Progenitor cell of endocrine pancreas (in vitro differentiated cells): ENCODE measurements at regions not wholly inside any gene's neighbourhood (a gene's known extent, or its start where the extent isn't known, plus 50 kb on each side); places are given as distances from the start of the nearest gene placed in this dataset.

ENCODE experiments used
- DNase-seq: peaks from one replicate; pipeline ENCODE4 v3.0.0; 2021; ENCODE audit warnings: low spot score; ENCODE audit not compliant: unreplicated experiment
- H3K27ac Mint-ChIP-seq: 2 replicates; pipeline ENCODE4 v1.8.0; 2021; ENCODE audit warnings: mild to moderate bottlenecking, moderate library complexity, mixed read lengths
- H3K27me3 Mint-ChIP-seq: 2 replicates; pipeline ENCODE4 v1.8.0; 2021; ENCODE audit warnings: mixed read lengths
- H3K36me3 Mint-ChIP-seq: 2 replicates; pipeline ENCODE4 v1.8.0; 2022; ENCODE audit warnings: mixed read lengths; ENCODE audit not compliant: insufficient read depth
- H3K4me1 Mint-ChIP-seq: 2 replicates; pipeline ENCODE4 v1.8.0; 2021; ENCODE audit warnings: low read depth, mixed read lengths
- H3K4me3 Mint-ChIP-seq: 2 replicates; pipeline ENCODE4 v1.8.0; 2021; ENCODE audit warnings: low read depth, mild to moderate bottlenecking, moderate library complexity, mixed read lengths
- H3K9me3 Mint-ChIP-seq: 2 replicates; pipeline ENCODE4 v1.8.0; 2021; ENCODE audit warnings: low read depth, mixed read lengths
- CTCF ChIP-seq: fragments of 200-600 bp; sonication (generic); IDR thresholded peaks from one replicate; pipeline ENCODE4 v1.5.0; 2021; ENCODE audit warnings: antibody characterized with exemption, mild to moderate bottlenecking; ENCODE audit not compliant: unreplicated experiment

GRCh38 chr9:28053096-28053777 is 480.0 kb upstream of the C9orf72 start:
- DNase-seq: no peak
- Mint-ChIP-seq H3K4me3 (no peak overlapping the region), H3K4me1 (peaks cover 1% of the 10 kb centered on the region), H3K27me3 (no peaks in the 10 kb centered on the region), H3K9me3 (no peaks in the 10 kb centered on the region), H3K36me3 (no peaks in the 10 kb centered on the region), H3K27ac (no peak overlapping the region)
- TF ChIP-seq CTCF: no peak

DNA sequence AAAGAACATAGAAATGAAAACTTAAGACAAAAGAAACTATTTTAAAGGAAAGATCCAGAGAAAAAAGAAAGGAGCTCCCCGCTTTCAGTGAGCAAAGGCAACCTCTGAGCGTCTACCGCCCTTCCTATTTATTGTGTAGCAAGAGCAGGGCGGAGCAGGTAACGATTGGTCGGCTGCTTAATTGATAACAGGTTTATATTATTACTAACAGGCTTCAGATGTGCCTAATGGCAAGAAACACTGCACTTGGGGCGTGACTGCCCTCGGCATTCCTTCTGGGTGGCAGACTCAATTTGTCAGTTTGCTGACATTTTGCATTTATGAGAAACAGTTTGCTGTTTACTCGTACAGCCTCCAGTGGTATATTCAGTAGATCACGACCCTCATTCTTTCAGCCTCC is 482.7 kb upstream of the C9orf72 start:
- H3K27me3 Mint-ChIP-seq: no peaks in the 10 kb centered on the region
- no peak for TF ChIP-seq CTCF
- no peaks in the 10 kb centered on the region for H3K9me3 Mint-ChIP-seq
- H3K4me3 Mint-ChIP-seq: no peak overlapping the region
- H3K36me3 Mint-ChIP-seq: no peaks in the 10 kb centered on the region
- H3K27ac Mint-ChIP-seq: no peak overlapping the region
- peaks cover 1% of the 10 kb centered on the region for H3K4me1 Mint-ChIP-seq
- no peak for DNase-seq

DNA sequence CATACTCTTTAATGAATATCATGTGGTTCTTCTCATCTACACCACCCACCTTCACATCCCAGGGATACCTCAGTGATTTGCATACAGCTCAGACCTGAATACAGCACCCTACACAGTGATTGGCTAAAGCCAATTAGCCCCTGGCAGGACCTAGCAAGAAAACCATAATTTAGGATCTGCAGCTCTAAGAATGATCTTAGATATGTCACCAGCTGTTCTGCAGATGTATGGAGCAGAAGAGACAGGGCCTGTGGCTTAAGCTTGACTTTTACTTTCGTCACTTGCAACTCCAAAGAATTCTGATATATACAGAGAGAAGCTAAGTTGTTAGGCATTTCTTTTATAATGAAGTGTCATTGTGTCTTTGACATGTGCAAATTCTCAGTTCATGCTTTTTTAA is 483.2 kb upstream of the C9orf72 start:
- Mint-ChIP-seq H3K4me1 (peaks cover 1% of the 10 kb centered on the region), H3K27ac (no peak overlapping the region), H3K36me3 (no peaks in the 10 kb centered on the region), H3K27me3 (no peaks in the 10 kb centered on the region), H3K4me3 (no peak overlapping the region), H3K9me3 (no peaks in the 10 kb centered on the region)
- DNase-seq: no peak
- TF ChIP-seq CTCF: no peak

GRCh38 chr9:28059192-28059591 is 485.9 kb upstream of the C9orf72 start:
- H3K27ac Mint-ChIP-seq: no peak overlapping the region

DNA sequence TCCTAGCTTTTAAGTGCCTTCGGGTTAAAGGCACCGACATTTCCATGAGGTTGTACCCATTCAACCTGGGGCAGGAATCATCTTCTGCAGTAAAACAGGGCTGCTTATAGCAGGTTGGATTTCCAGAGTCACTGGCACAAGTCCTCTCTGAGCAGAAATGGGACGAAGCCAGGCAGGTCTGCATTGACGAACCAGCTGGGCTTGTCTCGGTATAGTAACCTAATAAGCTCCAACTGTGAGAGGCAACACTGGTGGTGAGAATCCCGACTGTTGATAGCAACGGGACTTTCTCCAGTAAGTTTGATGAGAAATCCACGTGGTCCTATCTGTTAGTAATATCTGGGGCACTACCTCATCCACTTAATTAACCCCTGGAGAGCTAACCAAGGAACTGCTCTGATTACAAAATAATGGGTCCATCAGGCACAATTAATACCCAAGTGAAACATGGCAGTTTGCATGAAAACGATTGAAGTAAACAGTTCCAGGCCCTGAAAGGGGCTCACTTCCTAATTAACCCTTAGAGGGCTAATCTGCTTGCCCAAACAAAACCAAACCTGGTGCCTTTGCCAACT is 491.0 kb upstream of the C9orf72 start:
- Mint-ChIP-seq H3K36me3 (no peaks in the 10 kb centered on the region), H3K27me3 (no peaks in the 10 kb centered on the region), H3K27ac (no peak overlapping the region), H3K4me3 (no peak overlapping the region), H3K4me1 (no peaks in the 10 kb centered on the region), H3K9me3 (no peaks in the 10 kb centered on the region)
- TF ChIP-seq CTCF: no peak
- no peak for DNase-seq

More at GRCh38 chr9:28059192-28059591, 485.9 kb upstream of the C9orf72 start:
- no peaks in the 10 kb centered on the region for H3K9me3 Mint-ChIP-seq
- TF ChIP-seq CTCF: no peak
- no peaks in the 10 kb centered on the region for H3K36me3 Mint-ChIP-seq
- no peaks in the 10 kb centered on the region for H3K27me3 Mint-ChIP-seq
- H3K4me3 Mint-ChIP-seq: no peak overlapping the region
- DNase-seq: no peak
- no peaks in the 10 kb centered on the region for H3K4me1 Mint-ChIP-seq
